ENCODE measurements at regions not wholly inside any gene's neighbourhood (a gene's known extent, or its start where the extent isn't known, plus 50 kb on each side); places are given as distances from the start of the nearest gene placed in this dataset.

GRCh38 chr1:104932030-104932915, 1182.6 kb downstream of the AMY1C start:
- POLR2A ChIA-PET, result no interaction called here

GRCh38 chr1:104932949-104933679, 1183.4 kb downstream of the AMY1C start:
- Mint-ChIP-seq H3K27ac (ENCODE audit: unreplicated experiment) (no peak overlapping the region), H3K4me3 (ENCODE audit: unreplicated experiment) (no peak overlapping the region), H3K36me3 (ENCODE audit: insufficient read depth, unreplicated experiment) (no peaks in the 10 kb centered on the region), H3K27me3 (ENCODE audit: insufficient read depth, unreplicated experiment) (no peaks in the 10 kb centered on the region), H3K9me3 (ENCODE audit: unreplicated experiment) (no peaks in the 10 kb centered on the region), H3K4me1 (ENCODE audit: low read depth, unreplicated experiment) (no peaks in the 10 kb centered on the region)
- no peaks in the 10 kb centered on the region for H3K27me3 ChIP-seq (replicated peaks; ENCODE audit: control insufficient read depth, insufficient read depth, low read length)
- ChIA-PET POLR2A (no interaction called here), CTCF (no interaction called here)
- intact Hi-C loops (cut with micrococcal nuclease; ENCODE audit: unreplicated experiment), result no loop called here
- H3K4me3 ChIP-seq (ENCODE audit: low read depth, low read length), result no peak overlapping the region
- no TSS peak for BruUV-seq (replicated peaks)
- TF ChIP-seq CTCF (IDR thresholded peaks at IDR 0.05; ENCODE audit: insufficient read depth in 1 of 2, low read depth in 1 of 2, low read length in 1 of 2, severe bottlenecking in 1 of 2, unreplicated experiment in 1 of 2), result no peak
- H3K9me3 ChIP-seq, result no peaks in the 10 kb centered on the region
- H3K36me3 ChIP-seq (ENCODE audit: control insufficient read depth, insufficient read depth, low read length), result no peaks in the 10 kb centered on the region
- no peaks in the 10 kb centered on the region for H3K4me1 ChIP-seq
- no peak for DNase-seq

More at GRCh38 chr1:104932030-104932915, 1182.6 kb downstream of the AMY1C start:
- Histone ChIP-seq H3K27me3 (replicated peaks; ENCODE audit: control insufficient read depth, insufficient read depth, low read length) (no peaks in the 10 kb centered on the region), H3K4me3 (ENCODE audit: low read depth, low read length) (no peak overlapping the region), H3K4me1 (no peaks in the 10 kb centered on the region), H3K9me3 (no peaks in the 10 kb centered on the region), H3K36me3 (ENCODE audit: control insufficient read depth, insufficient read depth, low read length) (no peaks in the 10 kb centered on the region)
- DNase-seq, result no peak
- Mint-ChIP-seq H3K27ac (ENCODE audit: unreplicated experiment) (no peak overlapping the region), H3K36me3 (ENCODE audit: insufficient read depth, unreplicated experiment) (no peaks in the 10 kb centered on the region), H3K27me3 (ENCODE audit: insufficient read depth, unreplicated experiment) (no peaks in the 10 kb centered on the region), H3K4me1 (ENCODE audit: low read depth, unreplicated experiment) (no peaks in the 10 kb centered on the region), H3K9me3 (ENCODE audit: unreplicated experiment) (no peaks in the 10 kb centered on the region), H3K4me3 (ENCODE audit: unreplicated experiment) (no peak overlapping the region)
- intact Hi-C loops (cut with micrococcal nuclease; ENCODE audit: unreplicated experiment), result no loop called here
- no TSS peak for BruUV-seq (replicated peaks)
- no peak for TF ChIP-seq CTCF (IDR thresholded peaks at IDR 0.05; ENCODE audit: insufficient read depth in 1 of 2, low read depth in 1 of 2, low read length in 1 of 2, severe bottlenecking in 1 of 2, unreplicated experiment in 1 of 2)
- CTCF ChIA-PET, result no interaction called here

DNA sequence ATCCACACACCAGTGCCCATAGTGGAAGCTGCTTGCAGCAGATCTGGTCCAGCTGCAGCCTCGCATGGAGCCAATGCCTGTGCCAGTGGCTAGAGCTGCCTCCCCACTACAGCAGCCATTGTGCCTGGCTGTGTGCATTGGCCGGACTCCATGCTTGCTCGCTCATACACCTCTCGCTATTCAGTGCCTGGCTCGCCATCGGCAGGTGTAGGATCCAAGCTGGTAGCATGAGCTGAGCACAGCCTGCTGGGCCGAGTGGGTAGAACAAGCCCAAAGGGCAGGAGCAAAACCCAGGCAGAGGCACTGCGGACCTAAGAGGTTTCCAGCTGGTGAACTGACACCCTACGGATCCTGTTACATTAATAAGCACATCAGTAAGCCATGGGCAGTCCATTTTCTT, 1184.1 kb downstream of the AMY1C start:
- no peak overlapping the region for H3K27ac Mint-ChIP-seq (ENCODE audit: unreplicated experiment)
- intact Hi-C loops (cut with micrococcal nuclease; ENCODE audit: unreplicated experiment), result no loop called here
- no peak overlapping the region for H3K4me3 Mint-ChIP-seq (ENCODE audit: unreplicated experiment)
- no peak overlapping the region for H3K4me3 ChIP-seq (ENCODE audit: low read depth, low read length)
- BruUV-seq (replicated peaks), result no TSS peak
- H3K27me3 ChIP-seq (replicated peaks; ENCODE audit: control insufficient read depth, insufficient read depth, low read length), result no peaks in the 10 kb centered on the region
- no peaks in the 10 kb centered on the region for H3K4me1 ChIP-seq
- H3K9me3 Mint-ChIP-seq (ENCODE audit: unreplicated experiment), result no peaks in the 10 kb centered on the region
- ChIA-PET POLR2A (no interaction called here), CTCF (no interaction called here)
- no peaks in the 10 kb centered on the region for H3K27me3 Mint-ChIP-seq (ENCODE audit: insufficient read depth, unreplicated experiment)
- no peak for TF ChIP-seq CTCF (IDR thresholded peaks at IDR 0.05; ENCODE audit: insufficient read depth in 1 of 2, low read depth in 1 of 2, low read length in 1 of 2, severe bottlenecking in 1 of 2, unreplicated experiment in 1 of 2)
- no peaks in the 10 kb centered on the region for H3K36me3 ChIP-seq (ENCODE audit: control insufficient read depth, insufficient read depth, low read length)
- H3K36me3 Mint-ChIP-seq (ENCODE audit: insufficient read depth, unreplicated experiment), result no peaks in the 10 kb centered on the region
- H3K9me3 ChIP-seq, result no peaks in the 10 kb centered on the region
- no peak for DNase-seq
- no peaks in the 10 kb centered on the region for H3K4me1 Mint-ChIP-seq (ENCODE audit: low read depth, unreplicated experiment)
